ENCODE measurements at regions not wholly inside any gene's neighbourhood (a gene's known extent, or its start where the extent isn't known, plus 50 kb on each side); places are given as distances from the start of the nearest gene placed in this dataset.

GRCh38 chr7:49643736-49644135 lies 129.7 kb upstream of the VWC2 start:
- no peak for TF ChIP-seq CTCF (conservative IDR thresholded peaks at IDR 0.05)
- TF ChIP-seq EZH2 (IDR thresholded peaks at IDR 0.05; ENCODE audit: low read depth), result no peak

All from PC-9 (cell line).